CD4-positive, alpha-beta T cell treated with Interleukin-12 subunit alpha and Interleukin-12 subunit beta, for 1 hour (primary cell): ENCODE measurements at regions not wholly inside any gene's neighbourhood (a gene's known extent, or its start where the extent isn't known, plus 50 kb on each side); places are given as distances from the start of the nearest gene placed in this dataset.

ENCODE experiments used
- DNase-seq: peaks from one replicate; pipeline ENCODE4 v3.0.0-alpha.2; 2020

DNA sequence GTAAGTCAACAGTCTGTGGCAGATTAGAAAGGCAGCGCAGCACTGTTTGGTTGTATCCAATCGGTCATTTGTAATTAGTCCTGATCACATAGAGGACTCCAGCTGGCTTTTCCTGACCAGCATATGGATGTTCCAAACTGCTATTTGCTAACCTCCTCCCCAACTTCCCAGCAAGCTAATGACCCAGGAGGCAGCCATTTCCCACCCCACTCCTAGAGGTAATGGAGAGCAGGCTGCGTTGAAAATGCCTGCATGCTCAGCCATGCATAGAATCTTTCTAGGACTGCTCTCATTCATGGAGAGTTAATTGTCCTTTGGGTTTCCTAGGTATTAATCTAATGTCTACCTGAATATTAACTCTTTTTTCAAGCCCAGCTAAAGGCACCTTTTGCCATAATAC lies 850.6 kb upstream of the WWC1 start:
- no peak for DNase-seq

DNA sequence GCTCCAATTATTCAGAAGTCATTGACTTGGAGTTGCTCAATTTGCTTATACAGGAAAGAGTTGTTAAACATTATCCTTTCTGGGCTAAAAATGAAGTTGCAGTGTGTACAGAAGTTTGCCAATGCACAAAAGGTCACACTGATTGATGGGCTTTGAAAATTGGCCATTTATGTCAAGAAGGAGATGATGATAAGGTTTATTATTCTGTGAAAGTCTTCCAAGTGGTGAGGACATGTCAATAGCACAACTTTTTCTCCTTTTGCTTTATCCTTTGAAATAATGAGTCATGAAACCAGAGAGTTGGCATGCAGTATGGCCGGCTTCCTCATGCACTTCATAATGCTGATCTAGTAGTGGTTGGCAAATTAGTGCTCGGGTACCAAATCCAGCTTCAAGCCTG lies 848.5 kb upstream of the WWC1 start:
- no peak for DNase-seq

- no peak for DNase-seq
Measured at GRCh38 chr5:167447466-167448375, 843.7 kb upstream of the WWC1 start.

GRCh38 chr5:167448376-167448775 lies 843.1 kb upstream of the WWC1 start:
- no peak for DNase-seq

GRCh38 chr5:167451076-167451475 lies 840.4 kb upstream of the WWC1 start:
- no peak for DNase-seq

DNA sequence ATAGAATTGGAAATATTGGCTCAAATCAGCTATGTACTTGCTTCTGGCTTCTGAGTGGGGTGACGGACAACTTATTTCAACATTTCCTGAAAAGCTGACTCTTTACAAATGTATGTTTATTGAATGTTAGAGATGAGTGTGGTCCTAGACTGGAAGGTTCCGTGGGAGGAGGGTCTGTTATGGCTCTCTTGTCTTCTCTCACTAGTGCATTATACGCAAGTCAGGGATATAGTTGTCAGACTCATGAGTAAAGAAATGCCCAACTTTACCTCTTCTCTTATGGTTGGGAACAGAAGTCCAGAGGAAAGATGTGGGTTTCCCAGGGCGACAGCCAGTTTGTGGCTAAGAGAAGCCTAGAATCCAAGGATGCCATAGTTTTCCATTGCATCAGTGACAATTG lies 839.3 kb upstream of the WWC1 start:
- DNase-seq = no peak

DNA sequence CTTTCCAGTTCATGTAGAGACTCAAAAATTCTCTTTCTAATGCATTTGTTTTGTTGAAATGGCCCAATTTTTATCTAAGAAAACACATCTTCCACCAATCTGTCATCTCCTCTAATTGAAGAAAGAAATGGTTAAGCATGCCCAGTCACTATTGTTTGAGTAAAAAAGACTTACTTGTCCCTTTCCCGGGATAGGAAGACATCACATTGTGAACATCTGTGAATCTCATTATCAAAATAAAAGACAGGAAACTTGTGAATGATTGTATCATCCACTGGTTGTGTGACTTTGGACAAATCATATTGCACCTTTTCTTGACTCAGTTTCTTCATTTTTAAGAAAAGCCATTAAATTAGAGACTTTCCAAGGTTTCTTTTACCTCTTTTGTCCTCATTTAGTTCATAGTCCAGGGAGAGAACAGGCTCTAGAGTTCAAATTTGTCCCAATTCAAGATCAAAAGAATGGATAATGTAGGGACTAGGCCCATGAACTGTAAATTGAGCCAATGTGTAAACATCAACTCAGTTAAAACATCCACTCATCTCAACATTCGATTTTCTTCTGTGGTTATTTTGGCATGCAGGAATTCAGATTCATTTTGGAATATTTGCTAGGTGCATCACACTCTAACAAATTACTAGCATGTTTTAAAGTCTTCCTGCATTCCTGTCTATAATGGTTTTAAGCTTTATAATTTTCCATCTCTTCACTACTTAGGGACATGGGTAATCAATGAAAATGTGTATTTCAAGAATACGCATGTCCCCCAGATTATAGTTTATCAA lies 838.0 kb upstream of the WWC1 start:
- no peak for DNase-seq

DNA sequence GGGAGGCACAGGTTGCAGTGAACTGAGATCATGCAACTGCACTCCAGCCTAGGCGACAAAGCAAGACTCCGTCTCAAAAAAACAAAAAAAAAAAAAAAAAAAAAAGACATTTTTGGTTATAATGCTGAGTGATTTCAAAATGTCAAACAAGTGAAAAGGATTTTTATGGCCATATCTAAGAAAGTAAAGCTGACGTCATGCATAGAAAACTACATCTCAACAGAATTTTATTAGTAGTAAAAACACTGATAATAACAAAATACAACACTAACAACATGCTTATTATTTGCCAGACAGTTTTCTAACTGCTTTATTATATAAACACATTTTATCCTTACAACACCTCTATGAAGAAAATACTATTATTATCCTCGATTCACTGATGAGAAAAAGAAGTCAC lies 833.0 kb upstream of the WWC1 start:
- DNase-seq = no peak

GRCh38 chr5:167460449-167461020 lies 830.9 kb upstream of the WWC1 start:
- DNase-seq = no peak

GRCh38 chr5:167463939-167464338 lies 827.5 kb upstream of the WWC1 start:
- no peak for DNase-seq

- DNase-seq = no peak
Measured at GRCh38 chr5:167466992-167467391, 824.5 kb upstream of the WWC1 start.

DNA sequence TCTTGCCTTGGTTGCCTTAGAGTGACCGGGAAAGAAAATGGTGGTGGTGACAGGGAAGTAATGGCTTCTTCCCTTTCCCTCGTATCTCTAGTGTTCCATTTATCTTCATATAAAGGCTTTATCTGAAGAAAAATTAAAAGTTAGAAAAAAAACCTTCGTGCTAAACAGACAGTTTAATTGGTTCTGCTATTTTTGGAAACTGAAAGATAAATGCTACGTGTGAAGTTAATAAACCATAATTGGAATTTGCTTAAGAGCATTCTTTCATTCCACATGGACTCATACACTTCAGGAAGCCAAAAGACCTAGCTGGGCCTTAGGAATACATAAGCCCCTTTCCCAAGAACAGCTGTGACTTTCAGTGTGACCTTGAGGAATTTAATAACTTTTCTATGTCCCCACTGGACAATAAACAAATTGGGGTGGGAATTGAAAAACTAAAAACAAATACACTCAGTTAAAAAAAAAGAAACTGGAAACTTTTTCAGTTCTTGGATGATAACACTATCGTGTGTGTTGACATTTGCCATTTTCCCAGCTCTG lies 818.8 kb upstream of the WWC1 start:
- DNase-seq = no peak

DNA sequence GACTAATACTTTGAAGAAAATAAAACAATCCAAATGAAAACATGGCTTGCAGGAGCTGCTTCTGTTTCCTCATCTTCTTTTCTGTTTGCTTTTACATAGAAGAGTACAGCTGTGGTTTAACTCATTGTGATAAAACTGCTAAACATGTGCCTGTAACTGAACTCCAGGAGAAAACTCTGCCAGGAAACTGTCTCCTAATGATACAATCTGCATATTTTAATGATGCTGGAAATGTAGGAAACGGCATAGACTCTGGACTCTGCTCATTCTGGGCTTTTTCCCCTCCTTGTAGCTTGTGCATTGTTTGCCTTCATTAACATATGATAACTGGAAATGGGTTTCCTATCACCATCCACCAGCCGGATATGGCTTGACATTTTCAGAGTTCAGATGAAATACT lies 813.3 kb upstream of the WWC1 start:
- no peak for DNase-seq

DNA sequence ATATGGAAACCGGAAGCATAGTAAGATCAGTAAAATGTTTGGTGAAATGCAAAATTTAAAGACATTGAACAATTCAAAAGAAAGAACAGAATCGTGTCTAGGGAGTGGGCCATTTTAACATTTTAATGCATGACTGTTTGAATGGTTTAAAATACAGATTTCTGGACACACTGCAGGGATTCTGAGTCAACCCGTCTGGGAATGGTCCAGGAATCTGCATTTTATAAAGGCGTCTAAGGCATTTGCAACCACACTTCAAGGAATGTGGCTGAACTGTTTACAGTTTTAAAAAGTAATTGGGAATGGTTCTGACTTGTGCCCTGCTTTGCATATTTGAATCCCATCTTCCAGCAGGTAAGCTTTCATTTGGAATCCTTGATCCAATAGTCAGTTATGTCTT lies 811.7 kb upstream of the WWC1 start:
- DNase-seq = no peak

GRCh38 chr5:167481345-167481744 lies 810.1 kb upstream of the WWC1 start:
- DNase-seq = no peak

- no peak for DNase-seq
Measured at GRCh38 chr5:167482555-167482954, 808.9 kb upstream of the WWC1 start.

DNA sequence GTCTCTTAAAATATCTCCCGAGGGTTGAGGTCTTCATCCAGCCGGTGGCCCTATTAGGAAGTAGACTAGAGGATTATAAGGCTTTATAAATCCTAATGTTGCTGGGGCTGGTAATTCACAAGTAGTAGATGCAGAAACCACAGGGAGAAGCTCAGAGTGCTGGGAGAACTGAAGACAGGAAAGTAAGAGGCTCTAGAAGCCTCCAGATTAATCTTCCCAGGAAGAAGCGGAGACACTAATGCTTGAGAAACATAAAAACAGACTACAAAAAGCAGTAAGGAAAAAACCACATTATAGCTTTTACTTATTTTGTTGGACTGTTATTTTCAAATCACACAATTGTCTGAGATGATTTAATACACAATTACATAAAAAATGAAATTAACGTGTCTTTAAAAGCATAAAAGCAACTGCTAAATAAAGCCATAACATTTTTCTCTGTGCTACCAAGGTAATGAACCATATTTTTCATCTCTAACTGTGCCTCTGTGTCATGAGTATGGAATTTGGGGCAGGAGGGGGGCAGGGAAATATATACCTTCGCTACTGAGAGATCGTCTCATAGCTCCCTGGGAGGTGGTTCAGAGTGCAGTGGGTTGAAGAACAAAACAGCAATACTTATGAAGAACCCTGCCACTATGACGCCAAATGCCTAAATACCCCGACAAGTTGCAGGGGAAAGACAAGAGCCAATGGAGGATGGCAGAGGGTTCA lies 806.2 kb upstream of the WWC1 start:
- DNase-seq = no peak

GRCh38 chr5:167488371-167488770 lies 803.1 kb upstream of the WWC1 start:
- DNase-seq = no peak

DNA sequence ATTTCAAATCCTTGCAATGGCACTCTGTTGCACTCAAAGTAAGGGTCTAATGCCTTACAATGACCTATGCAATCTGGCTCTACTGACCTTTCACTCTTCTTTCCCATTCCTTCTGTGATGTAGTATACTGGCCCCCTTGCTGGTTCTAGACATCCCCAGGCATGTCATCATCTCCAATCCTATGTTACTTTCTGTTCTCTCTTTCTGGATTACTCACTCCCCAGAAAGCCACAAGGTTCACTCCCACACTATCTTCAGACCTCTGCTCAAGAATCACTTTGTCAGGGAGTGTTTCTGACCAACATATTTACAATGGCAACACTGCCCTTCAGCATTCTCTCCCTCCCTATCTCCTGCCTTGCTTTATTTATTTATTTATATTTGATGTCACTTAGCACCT lies 802.2 kb upstream of the WWC1 start:
- no peak for DNase-seq

DNA sequence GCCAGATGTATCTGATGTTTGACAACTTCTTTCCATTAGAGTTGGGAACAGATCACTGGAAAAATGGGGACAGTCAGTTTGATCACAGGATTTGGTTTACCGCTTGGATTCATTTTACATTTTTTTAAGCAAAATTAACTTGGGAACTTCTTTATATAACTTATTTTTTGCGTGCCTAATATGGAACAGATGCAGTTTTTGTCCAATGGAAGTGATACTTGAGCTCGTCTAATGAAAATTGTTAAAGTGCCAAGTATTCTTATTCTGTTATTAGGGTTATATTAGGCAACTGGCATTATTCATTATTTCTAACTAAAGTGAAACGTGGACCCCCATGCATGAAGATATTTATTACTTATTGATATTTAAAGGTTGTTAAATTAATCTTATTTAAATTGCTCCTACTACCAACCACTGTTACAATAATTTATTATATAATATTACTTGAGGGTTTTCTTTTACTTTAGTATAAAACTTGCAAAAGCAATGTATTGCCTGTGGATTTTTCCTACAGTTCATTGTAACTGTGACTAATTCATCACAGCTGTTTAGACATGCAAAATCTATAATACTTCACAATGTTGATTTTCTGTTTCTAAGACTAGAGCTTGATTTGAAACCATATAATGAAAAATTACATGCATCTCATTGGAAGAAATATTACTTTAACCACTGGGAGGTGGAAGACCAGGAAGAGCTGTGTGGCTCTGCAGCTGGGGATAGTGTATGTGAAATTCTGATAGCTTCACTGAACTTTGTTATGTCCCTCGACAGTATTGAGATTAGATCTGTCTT lies 787.3 kb upstream of the WWC1 start:
- DNase-seq = no peak

DNA sequence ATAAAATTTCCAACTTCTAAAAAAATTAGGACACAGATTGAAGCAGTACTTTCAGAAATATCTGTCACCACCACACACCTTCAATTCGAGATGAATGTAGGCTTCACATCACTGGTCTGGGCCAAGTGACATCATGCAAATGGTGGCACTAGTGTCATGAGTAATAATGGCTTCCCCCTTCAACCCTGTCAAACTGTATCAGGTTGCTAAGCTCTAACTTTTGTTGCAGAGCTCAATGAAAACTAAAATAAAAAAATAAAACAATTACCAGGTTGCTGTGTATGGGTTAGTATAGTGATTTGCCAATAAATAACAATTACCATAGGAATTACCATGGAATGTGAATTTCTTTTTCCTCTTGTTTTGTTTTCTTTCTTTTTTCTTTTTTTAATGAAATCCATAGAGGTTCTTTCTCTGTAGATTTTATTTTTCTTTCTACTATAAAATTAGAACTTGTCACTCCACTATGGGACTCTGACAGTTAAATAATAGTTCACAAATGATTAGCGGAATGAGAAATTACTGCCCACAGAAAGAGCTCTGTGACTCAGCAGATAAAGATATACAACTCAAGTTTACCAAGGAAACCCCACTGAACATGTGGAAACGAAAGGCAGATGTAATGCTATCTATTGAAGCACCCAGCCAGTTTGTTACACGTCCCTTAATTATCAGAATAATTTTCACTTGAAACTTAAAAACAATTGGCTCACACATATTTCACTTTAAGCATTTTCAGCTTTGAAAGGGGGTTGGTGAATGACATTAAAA lies 783.8 kb upstream of the WWC1 start:
- no peak for DNase-seq
